WTC11 (cell line): ENCODE measurements at regions not wholly inside any gene's neighbourhood (a gene's known extent, or its start where the extent isn't known, plus 50 kb on each side); places are given as distances from the start of the nearest gene placed in this dataset.

Experiments
- ATAC-seq: fragments of 200-7000 bp; cut with Tn5 transposase; 2 replicates; pipeline ENCODE4 v1.10.0; 2021; ENCODE audit warnings: mild to moderate bottlenecking, moderate library complexity
- CTCF ChIA-PET: fragments of 300-600 bp; sonication (Branson Sonifier 250); formaldehyde crosslinking; loops from one replicate; lab custom pipeline; 2021; ENCODE audit warnings: antibody characterized with exemption; lab: Charles Lee
- POLR2A ChIA-PET: fragments of 350-600 bp; sonication (Branson Sonifier 250); formaldehyde crosslinking; loops from one replicate; lab custom pipeline; 2021; ENCODE audit warnings: antibody characterized with exemption; lab: Charles Lee
- DNase-seq: peaks from one replicate; pipeline ENCODE4 v3.0.0; 2021; ENCODE audit warnings: low spot score
- H3K27ac Mint-ChIP-seq: 2 replicates; pipeline ENCODE4 v1.8.0; 2021; ENCODE audit warnings: mixed read lengths
- H3K27me3 Mint-ChIP-seq: 2 replicates; pipeline ENCODE4 v1.8.0; 2021; ENCODE audit warnings: low read depth, mild to moderate bottlenecking, moderate library complexity, mixed read lengths
- H3K36me3 Mint-ChIP-seq: 2 replicates; pipeline ENCODE4 v1.8.0; 2021; ENCODE audit warnings: mixed read lengths
- H3K4me1 Mint-ChIP-seq: 2 replicates; pipeline ENCODE4 v1.8.0; 2022; ENCODE audit warnings: mixed read lengths
- H3K4me3 Mint-ChIP-seq: 2 replicates; pipeline ENCODE4 v1.8.0; 2021; ENCODE audit warnings: mild to moderate bottlenecking, moderate library complexity, mixed read lengths
- H3K9me3 Mint-ChIP-seq: 2 replicates; pipeline ENCODE4 v1.8.0; 2021; ENCODE audit warnings: mixed read lengths
- CREM ChIP-seq: sonication (generic); formaldehyde crosslinking; IDR thresholded peaks from 2 replicates; pipeline ENCODE4 v1.8.1; 2022; ENCODE audit warnings: mild to moderate bottlenecking, missing genetic modification reagents, moderate library complexity
- MXD4 ChIP-seq: fragments of 250-450 bp; sonication (Bioruptor Pico); IDR thresholded peaks from 2 replicates; pipeline ENCODE4 v1.8.0; 2021; ENCODE audit warnings: mild to moderate bottlenecking, moderate library complexity, borderline replicate concordance
- NR2C2 ChIP-seq: sonication (generic); formaldehyde crosslinking; IDR thresholded peaks from 2 replicates; pipeline ENCODE4 v1.8.0; 2022; ENCODE audit warnings: mild to moderate bottlenecking, missing genetic modification reagents
- PRRX2 ChIP-seq: fragments of 250-450 bp; sonication (Bioruptor Pico); IDR thresholded peaks from 2 replicates; pipeline ENCODE4 v1.8.0; 2021; ENCODE audit warnings: mild to moderate bottlenecking
- RELA ChIP-seq: sonication (generic); formaldehyde crosslinking; IDR thresholded peaks from 2 replicates; pipeline ENCODE4 v1.8.1; 2022; ENCODE audit warnings: missing genetic modification reagents, mild to moderate bottlenecking, borderline replicate concordance
- RORB ChIP-seq: fragments of 250-450 bp; sonication (Bioruptor Pico); IDR thresholded peaks from 2 replicates; pipeline ENCODE4 v1.9.0; 2021; ENCODE audit warnings: mild to moderate bottlenecking
- SP1 ChIP-seq: sonication (generic); formaldehyde crosslinking; conservative IDR thresholded peaks from 2 replicates; pipeline ENCODE4 v1.8.1; 2022; ENCODE audit warnings: missing genetic modification reagents
- ZBTB21 ChIP-seq: sonication (generic); formaldehyde crosslinking; IDR thresholded peaks from 2 replicates; pipeline ENCODE4 v1.8.1; 2023; ENCODE audit warnings: mild to moderate bottlenecking, missing genetic modification reagents, borderline replicate concordance
- ZNF416 ChIP-seq: fragments of 250-450 bp; sonication (Bioruptor Pico); IDR thresholded peaks from 2 replicates; pipeline ENCODE4 v1.9.0; 2021; ENCODE audit warnings: mild to moderate bottlenecking, inconsistent platforms
- ZNF423 ChIP-seq: fragments of 250-450 bp; sonication (Bioruptor Pico); IDR thresholded peaks from 2 replicates; pipeline ENCODE4 v2.1.2; 2022; ENCODE audit warnings: mild to moderate bottlenecking, moderate library complexity
- TF ChIP-seq, protein P1 (sequence below): sonication (generic); formaldehyde crosslinking; IDR thresholded peaks from 2 replicates; pipeline ENCODE4 v1.8.1; 2023; ENCODE audit warnings: mild to moderate bottlenecking, missing genetic modification reagents
- TF ChIP-seq, protein P2 (sequence below): sonication (generic); formaldehyde crosslinking; IDR thresholded peaks from 2 replicates; pipeline ENCODE4 v1.8.0; 2022; ENCODE audit warnings: mild to moderate bottlenecking, missing genetic modification reagents
- TF ChIP-seq, protein P3 (sequence below): sonication (generic); formaldehyde crosslinking; IDR thresholded peaks from 2 replicates; pipeline ENCODE4 v1.8.0; 2023; ENCODE audit warnings: missing genetic modification reagents, mild to moderate bottlenecking, borderline replicate concordance
- TF ChIP-seq, protein P4 (sequence below): sonication (generic); formaldehyde crosslinking; IDR thresholded peaks from 2 replicates; pipeline ENCODE4 v1.8.1; 2022; ENCODE audit warnings: low read depth, missing genetic modification reagents, borderline replicate concordance
- TF ChIP-seq, protein P5 (sequence below): sonication (generic); formaldehyde crosslinking; IDR thresholded peaks from 2 replicates; pipeline ENCODE4 v1.8.0; 2022; ENCODE audit warnings: missing genetic modification reagents
- TF ChIP-seq, protein P6 (sequence below): sonication (generic); formaldehyde crosslinking; conservative IDR thresholded peaks from 2 replicates; pipeline ENCODE4 v1.8.1; 2023; ENCODE audit warnings: mild to moderate bottlenecking, low read depth, missing genetic modification reagents, moderate library complexity
- TF ChIP-seq, protein P7 (sequence below): sonication (generic); formaldehyde crosslinking; IDR thresholded peaks from 2 replicates; pipeline ENCODE4 v1.8.0; 2022; ENCODE audit warnings: mild to moderate bottlenecking, missing genetic modification reagents
- TF ChIP-seq, protein P8 (sequence below): sonication (generic); formaldehyde crosslinking; IDR thresholded peaks from 2 replicates; pipeline ENCODE4 v1.8.1; 2022; ENCODE audit warnings: mild to moderate bottlenecking, missing genetic modification reagents, moderate library complexity, borderline replicate concordance

DNA sequence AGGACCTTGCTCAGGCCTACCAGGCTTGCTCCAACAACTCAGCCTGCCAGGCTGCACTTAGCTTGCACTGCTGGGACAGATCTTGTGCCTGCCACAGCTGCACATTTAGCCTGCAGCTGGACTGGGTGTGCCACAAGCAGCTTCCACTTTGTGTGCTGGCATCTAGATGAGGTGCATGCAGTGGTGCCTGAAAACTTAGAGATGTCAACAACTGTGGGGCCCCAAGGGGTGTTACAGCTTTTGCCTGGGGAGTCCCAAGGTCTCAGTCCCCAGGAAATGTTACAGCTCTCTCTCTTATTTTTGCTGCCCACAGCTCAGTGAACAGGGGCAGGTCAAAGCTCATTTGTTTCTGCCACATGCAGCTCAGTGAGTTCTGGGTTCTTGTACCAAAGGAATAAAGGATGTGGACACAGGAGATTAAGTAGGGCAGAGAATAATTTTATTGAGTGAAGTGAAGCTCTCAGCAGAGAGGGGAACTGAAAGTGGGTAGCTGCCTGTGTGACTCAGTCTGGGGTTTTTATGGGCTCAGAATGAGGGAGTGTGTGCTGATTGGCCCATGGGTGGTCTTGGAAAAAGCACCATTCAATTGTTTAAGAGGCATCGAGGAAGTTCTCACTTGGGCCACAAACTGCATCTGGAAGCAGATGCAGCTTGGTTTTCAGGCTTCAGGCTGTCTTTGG lies 828.3 kb downstream of the TECRL start:
- no peak overlapping the region for H3K4me3 Mint-ChIP-seq
- ChIA-PET POLR2A (interaction anchor here (0.6 kb wide), 1 partner anchor 958 kb away, joined by 3 read pairs; no protein-coding TSS in a partner anchor), CTCF (interaction anchor here (1.2 kb wide), 1 partner anchor 9 kb away, joined by 3 read pairs; no protein-coding TSS in a partner anchor)
- no peak for DNase-seq
- TF ChIP-seq ZBTB21 (CRISPR knock-in tag) (no peak), ZNF423 (no peak), NR2C2 (CRISPR knock-in tag) (no peak), CREM (no peak), ZNF416 (CRISPR knock-in tag) (no peak), PRRX2 (CRISPR knock-in tag) (no peak), MXD4 (no peak), RELA (CRISPR knock-in tag) (no peak), RORB (no peak), SP1 (no peak)
- TF ChIP-seq, protein P1, sequence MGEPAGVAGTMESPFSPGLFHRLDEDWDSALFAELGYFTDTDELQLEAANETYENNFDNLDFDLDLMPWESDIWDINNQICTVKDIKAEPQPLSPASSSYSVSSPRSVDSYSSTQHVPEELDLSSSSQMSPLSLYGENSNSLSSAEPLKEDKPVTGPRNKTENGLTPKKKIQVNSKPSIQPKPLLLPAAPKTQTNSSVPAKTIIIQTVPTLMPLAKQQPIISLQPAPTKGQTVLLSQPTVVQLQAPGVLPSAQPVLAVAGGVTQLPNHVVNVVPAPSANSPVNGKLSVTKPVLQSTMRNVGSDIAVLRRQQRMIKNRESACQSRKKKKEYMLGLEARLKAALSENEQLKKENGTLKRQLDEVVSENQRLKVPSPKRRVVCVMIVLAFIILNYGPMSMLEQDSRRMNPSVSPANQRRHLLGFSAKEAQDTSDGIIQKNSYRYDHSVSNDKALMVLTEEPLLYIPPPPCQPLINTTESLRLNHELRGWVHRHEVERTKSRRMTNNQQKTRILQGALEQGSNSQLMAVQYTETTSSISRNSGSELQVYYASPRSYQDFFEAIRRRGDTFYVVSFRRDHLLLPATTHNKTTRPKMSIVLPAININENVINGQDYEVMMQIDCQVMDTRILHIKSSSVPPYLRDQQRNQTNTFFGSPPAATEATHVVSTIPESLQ: no peak
- TF ChIP-seq, protein P2, sequence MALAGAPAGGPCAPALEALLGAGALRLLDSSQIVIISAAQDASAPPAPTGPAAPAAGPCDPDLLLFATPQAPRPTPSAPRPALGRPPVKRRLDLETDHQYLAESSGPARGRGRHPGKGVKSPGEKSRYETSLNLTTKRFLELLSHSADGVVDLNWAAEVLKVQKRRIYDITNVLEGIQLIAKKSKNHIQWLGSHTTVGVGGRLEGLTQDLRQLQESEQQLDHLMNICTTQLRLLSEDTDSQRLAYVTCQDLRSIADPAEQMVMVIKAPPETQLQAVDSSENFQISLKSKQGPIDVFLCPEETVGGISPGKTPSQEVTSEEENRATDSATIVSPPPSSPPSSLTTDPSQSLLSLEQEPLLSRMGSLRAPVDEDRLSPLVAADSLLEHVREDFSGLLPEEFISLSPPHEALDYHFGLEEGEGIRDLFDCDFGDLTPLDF (CRISPR knock-in tag): no peak
- TF ChIP-seq, protein P3, sequence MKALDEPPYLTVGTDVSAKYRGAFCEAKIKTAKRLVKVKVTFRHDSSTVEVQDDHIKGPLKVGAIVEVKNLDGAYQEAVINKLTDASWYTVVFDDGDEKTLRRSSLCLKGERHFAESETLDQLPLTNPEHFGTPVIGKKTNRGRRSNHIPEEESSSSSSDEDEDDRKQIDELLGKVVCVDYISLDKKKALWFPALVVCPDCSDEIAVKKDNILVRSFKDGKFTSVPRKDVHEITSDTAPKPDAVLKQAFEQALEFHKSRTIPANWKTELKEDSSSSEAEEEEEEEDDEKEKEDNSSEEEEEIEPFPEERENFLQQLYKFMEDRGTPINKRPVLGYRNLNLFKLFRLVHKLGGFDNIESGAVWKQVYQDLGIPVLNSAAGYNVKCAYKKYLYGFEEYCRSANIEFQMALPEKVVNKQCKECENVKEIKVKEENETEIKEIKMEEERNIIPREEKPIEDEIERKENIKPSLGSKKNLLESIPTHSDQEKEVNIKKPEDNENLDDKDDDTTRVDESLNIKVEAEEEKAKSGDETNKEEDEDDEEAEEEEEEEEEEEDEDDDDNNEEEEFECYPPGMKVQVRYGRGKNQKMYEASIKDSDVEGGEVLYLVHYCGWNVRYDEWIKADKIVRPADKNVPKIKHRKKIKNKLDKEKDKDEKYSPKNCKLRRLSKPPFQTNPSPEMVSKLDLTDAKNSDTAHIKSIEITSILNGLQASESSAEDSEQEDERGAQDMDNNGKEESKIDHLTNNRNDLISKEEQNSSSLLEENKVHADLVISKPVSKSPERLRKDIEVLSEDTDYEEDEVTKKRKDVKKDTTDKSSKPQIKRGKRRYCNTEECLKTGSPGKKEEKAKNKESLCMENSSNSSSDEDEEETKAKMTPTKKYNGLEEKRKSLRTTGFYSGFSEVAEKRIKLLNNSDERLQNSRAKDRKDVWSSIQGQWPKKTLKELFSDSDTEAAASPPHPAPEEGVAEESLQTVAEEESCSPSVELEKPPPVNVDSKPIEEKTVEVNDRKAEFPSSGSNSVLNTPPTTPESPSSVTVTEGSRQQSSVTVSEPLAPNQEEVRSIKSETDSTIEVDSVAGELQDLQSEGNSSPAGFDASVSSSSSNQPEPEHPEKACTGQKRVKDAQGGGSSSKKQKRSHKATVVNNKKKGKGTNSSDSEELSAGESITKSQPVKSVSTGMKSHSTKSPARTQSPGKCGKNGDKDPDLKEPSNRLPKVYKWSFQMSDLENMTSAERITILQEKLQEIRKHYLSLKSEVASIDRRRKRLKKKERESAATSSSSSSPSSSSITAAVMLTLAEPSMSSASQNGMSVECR (CRISPR knock-in tag): no peak
- TF ChIP-seq, protein P4, sequence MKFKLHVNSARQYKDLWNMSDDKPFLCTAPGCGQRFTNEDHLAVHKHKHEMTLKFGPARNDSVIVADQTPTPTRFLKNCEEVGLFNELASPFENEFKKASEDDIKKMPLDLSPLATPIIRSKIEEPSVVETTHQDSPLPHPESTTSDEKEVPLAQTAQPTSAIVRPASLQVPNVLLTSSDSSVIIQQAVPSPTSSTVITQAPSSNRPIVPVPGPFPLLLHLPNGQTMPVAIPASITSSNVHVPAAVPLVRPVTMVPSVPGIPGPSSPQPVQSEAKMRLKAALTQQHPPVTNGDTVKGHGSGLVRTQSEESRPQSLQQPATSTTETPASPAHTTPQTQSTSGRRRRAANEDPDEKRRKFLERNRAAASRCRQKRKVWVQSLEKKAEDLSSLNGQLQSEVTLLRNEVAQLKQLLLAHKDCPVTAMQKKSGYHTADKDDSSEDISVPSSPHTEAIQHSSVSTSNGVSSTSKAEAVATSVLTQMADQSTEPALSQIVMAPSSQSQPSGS: no peak
- TF ChIP-seq, protein P5, sequence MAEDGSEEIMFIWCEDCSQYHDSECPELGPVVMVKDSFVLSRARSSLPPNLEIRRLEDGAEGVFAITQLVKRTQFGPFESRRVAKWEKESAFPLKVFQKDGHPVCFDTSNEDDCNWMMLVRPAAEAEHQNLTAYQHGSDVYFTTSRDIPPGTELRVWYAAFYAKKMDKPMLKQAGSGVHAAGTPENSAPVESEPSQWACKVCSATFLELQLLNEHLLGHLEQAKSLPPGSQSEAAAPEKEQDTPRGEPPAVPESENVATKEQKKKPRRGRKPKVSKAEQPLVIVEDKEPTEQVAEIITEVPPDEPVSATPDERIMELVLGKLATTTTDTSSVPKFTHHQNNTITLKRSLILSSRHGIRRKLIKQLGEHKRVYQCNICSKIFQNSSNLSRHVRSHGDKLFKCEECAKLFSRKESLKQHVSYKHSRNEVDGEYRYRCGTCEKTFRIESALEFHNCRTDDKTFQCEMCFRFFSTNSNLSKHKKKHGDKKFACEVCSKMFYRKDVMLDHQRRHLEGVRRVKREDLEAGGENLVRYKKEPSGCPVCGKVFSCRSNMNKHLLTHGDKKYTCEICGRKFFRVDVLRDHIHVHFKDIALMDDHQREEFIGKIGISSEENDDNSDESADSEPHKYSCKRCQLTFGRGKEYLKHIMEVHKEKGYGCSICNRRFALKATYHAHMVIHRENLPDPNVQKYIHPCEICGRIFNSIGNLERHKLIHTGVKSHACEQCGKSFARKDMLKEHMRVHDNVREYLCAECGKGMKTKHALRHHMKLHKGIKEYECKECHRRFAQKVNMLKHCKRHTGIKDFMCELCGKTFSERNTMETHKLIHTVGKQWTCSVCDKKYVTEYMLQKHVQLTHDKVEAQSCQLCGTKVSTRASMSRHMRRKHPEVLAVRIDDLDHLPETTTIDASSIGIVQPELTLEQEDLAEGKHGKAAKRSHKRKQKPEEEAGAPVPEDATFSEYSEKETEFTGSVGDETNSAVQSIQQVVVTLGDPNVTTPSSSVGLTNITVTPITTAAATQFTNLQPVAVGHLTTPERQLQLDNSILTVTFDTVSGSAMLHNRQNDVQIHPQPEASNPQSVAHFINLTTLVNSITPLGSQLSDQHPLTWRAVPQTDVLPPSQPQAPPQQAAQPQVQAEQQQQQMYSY (CRISPR knock-in tag): no peak
- TF ChIP-seq, protein P6, sequence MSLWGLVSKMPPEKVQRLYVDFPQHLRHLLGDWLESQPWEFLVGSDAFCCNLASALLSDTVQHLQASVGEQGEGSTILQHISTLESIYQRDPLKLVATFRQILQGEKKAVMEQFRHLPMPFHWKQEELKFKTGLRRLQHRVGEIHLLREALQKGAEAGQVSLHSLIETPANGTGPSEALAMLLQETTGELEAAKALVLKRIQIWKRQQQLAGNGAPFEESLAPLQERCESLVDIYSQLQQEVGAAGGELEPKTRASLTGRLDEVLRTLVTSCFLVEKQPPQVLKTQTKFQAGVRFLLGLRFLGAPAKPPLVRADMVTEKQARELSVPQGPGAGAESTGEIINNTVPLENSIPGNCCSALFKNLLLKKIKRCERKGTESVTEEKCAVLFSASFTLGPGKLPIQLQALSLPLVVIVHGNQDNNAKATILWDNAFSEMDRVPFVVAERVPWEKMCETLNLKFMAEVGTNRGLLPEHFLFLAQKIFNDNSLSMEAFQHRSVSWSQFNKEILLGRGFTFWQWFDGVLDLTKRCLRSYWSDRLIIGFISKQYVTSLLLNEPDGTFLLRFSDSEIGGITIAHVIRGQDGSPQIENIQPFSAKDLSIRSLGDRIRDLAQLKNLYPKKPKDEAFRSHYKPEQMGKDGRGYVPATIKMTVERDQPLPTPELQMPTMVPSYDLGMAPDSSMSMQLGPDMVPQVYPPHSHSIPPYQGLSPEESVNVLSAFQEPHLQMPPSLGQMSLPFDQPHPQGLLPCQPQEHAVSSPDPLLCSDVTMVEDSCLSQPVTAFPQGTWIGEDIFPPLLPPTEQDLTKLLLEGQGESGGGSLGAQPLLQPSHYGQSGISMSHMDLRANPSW: no peak
- TF ChIP-seq, protein P7, sequence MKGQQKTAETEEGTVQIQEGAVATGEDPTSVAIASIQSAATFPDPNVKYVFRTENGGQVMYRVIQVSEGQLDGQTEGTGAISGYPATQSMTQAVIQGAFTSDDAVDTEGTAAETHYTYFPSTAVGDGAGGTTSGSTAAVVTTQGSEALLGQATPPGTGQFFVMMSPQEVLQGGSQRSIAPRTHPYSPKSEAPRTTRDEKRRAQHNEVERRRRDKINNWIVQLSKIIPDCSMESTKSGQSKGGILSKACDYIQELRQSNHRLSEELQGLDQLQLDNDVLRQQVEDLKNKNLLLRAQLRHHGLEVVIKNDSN (CRISPR knock-in tag): no peak
- TF ChIP-seq, protein P8, sequence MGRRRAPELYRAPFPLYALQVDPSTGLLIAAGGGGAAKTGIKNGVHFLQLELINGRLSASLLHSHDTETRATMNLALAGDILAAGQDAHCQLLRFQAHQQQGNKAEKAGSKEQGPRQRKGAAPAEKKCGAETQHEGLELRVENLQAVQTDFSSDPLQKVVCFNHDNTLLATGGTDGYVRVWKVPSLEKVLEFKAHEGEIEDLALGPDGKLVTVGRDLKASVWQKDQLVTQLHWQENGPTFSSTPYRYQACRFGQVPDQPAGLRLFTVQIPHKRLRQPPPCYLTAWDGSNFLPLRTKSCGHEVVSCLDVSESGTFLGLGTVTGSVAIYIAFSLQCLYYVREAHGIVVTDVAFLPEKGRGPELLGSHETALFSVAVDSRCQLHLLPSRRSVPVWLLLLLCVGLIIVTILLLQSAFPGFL (CRISPR knock-in tag): no peak
- TF ChIP-seq, all 79 proteins: peak for 0
- H3K36me3 Mint-ChIP-seq: no peaks in the 10 kb centered on the region
- peaks cover 30% of the 10 kb centered on the region for H3K9me3 Mint-ChIP-seq
- no peak for ATAC-seq
- no peak overlapping the region for H3K27ac Mint-ChIP-seq
- peaks cover 7% of the 10 kb centered on the region for H3K4me1 Mint-ChIP-seq
- H3K27me3 Mint-ChIP-seq: no peaks in the 10 kb centered on the region
